ENCODE measurements at regions not wholly inside any gene's neighbourhood (a gene's known extent, or its start where the extent isn't known, plus 50 kb on each side); places are given as distances from the start of the nearest gene placed in this dataset.
A peak's percentile ranks its signal among the peaks of the same experiment; 100 is the strongest.

DNA sequence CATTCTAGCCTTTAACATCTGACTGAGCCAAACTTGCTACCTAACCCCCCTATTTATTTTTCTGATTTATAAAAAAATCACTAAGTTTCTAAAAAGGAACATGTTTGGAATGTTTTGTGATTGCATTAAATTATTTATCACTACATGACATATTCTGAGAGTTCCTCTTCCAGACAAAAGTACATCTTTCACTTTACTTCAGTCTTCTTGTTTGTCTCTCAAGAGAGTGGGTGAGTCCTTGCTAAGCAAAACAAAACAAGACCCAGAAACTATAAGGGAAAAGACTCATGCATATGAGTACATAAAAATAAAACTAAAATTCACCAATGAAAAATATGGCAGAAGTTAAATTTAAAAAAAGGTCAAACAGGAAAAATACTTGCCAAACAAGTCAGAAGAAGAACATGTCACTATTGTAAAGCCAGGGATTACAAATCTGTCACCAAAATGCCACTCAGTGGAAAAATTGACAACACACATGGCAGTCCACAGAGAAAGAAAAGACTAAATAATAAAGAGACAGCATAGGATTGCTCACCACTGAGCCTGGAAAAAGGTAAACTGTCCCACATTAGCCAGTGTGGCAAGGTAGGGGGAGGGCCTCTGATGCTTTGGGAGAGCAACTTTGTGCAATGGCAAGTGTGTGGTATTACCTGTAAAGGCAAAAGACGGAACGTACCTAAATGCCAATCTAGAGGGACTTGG, 166.7 kb upstream of the ZNF32 start:
- Mint-ChIP-seq H3K9me3 (ENCODE audit: low read depth) (no peaks in the 10 kb centered on the region), H3K27ac (peak overlapping the region; percentile 95), H3K27me3 (no peaks in the 10 kb centered on the region), H3K36me3 (no peaks in the 10 kb centered on the region), H3K4me3 (peak overlapping the region; percentile 81), H3K4me1 (ENCODE audit: low read depth) (peaks cover 61% of the 10 kb centered on the region)

DNA sequence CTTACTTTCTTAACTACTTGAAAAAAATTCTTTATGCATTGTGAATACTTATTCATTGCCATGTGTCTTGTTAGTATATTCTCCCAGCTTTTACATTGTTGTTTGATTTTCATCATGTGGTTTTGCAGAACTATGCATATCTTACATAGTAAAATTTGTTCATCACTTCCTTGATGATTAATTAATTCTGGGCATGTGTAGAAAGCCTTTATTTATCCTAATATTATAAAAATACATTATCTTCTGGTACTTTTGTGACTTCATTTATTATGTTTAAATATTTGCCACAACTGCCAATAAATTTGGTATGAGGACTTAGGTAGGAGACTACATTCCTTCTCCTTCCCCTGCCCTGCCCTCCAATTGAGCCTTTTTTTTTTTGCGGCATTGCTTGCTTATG, 166.0 kb upstream of the ZNF32 start:
- H3K9me3 Mint-ChIP-seq (ENCODE audit: low read depth) = no peaks in the 10 kb centered on the region
- H3K36me3 Mint-ChIP-seq = no peaks in the 10 kb centered on the region
- H3K27me3 Mint-ChIP-seq = no peaks in the 10 kb centered on the region
- H3K4me1 Mint-ChIP-seq (ENCODE audit: low read depth) = peaks cover 64% of the 10 kb centered on the region
- H3K4me3 Mint-ChIP-seq = no peak overlapping the region
- peak overlapping the region; percentile 95 for H3K27ac Mint-ChIP-seq

DNA sequence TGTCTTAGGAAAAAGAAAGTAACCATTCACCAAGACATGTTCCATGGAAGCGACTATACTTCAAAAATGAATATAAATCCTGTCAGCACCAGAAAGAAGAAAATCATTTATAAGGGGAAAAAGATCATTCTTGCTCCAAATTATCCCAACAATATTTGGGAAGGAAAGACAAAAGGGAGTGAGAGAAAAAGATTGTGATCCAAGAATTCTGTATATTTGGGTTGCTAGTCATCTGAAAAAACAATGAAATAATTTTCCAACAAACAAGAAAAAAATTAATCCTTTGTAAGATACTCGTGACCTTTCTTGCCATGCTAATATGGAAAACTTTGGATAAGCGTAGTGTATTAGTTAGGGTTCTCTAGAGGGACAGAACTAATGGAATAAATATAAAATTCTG, 163.2 kb upstream of the ZNF32 start:
- Mint-ChIP-seq H3K9me3 (ENCODE audit: low read depth) (no peaks in the 10 kb centered on the region), H3K4me3 (no peak overlapping the region), H3K27ac (no peak overlapping the region), H3K27me3 (no peaks in the 10 kb centered on the region), H3K4me1 (ENCODE audit: low read depth) (peaks cover 69% of the 10 kb centered on the region), H3K36me3 (no peaks in the 10 kb centered on the region)

DNA sequence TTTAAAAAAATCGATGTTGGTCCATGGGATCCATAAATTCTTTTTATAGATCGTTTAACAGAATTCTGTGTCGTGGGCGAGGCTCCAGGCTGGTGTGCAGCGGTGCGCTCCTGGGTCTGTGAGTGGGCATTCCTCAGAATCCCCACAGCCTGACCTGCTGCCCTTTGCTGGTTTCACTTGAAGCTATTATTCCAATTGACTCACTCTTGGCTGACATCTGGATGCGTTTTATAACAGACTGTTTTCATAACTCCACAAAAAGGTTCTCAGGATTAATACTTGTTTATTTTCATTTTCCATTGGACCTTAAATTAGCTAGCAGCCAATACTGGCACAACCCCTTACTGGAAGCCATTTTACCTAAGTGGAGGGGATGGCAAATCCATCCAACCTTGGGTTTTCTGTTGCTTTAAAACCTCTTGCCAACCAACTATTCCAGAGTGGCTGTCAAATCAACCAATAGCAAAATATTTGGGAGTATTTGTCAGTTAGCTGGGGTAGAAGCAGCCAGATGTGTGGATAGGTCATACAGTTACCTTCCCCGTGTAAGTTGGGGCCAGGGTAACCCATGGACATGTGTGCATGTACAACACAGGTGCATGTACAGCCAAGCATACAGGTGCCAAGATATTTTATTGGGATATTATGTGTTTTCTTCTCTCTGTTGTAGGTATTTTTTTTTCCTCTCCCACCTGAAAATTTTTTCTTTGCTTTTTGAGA, 160.7 kb upstream of the ZNF32 start:
- no peak overlapping the region for H3K27ac Mint-ChIP-seq

DNA sequence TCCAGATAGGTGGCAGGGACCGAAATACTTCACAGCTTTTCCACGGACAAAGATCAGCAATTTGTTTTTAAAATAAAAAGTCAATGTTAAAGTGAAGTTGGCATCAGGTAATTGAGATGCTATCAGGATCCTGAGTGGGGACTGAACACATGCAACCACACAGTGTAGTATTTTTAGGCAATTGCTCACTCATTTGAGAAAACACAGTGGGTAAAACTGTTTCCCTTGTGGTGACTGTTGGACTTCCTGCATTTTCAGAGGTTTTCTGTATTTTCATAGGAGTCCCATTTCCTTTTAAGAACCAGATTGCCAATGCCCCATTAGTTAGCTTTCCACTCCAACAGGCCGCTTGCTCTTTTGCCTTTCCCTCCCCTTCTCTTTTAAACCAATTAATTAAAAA, 159.5 kb upstream of the ZNF32 start:
- Mint-ChIP-seq H3K27me3 (no peaks in the 10 kb centered on the region), H3K27ac (peak overlapping the region; percentile 66), H3K4me1 (ENCODE audit: low read depth) (peaks cover 48% of the 10 kb centered on the region), H3K4me3 (peak overlapping the region; percentile 1), H3K9me3 (ENCODE audit: low read depth) (no peaks in the 10 kb centered on the region), H3K36me3 (no peaks in the 10 kb centered on the region)

More for the DNA sequence above, 160.7 kb upstream of the ZNF32 start:
- no peaks in the 10 kb centered on the region for H3K27me3 Mint-ChIP-seq
- H3K36me3 Mint-ChIP-seq = no peaks in the 10 kb centered on the region
- no peaks in the 10 kb centered on the region for H3K9me3 Mint-ChIP-seq (ENCODE audit: low read depth)
- peaks cover 50% of the 10 kb centered on the region for H3K4me1 Mint-ChIP-seq (ENCODE audit: low read depth)
- H3K4me3 Mint-ChIP-seq = no peak overlapping the region

DNA sequence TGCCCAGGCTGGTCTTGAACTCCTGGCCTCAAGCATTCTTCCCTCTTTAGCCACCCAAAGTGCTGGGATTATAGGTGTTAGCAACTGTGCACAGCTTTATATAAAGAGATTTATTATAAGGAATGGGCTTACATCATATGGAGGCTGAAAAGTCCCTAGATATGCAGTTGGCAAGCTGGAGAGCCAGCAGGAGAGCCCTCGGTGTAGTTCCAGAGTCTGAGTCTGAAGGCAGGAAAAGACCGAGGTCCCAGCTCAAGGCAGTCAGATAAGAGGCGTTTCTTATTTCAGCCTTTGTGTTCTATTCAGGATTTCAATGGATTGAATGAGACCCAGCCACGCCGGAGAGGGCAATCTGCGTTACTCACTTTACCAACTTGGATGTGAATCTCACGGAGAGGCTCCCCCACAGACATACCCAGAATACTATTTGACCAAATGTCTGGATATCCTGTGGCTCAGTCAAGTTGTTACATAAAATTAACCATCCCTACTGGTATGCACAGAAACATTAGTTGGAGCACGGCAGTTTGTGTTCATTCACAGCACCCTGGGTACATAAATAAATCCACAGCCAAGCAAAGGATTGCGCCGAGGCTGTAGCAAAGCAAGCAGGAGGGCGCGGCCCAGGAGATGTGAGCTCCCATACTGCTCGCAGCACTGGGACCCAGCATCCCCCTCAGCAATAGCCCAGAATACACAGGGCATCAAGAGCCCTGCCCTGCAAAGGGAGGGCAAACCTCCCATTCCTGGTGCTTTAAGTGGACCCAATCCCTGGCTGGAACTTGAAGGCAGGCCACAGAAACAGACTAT, 158.4 kb upstream of the ZNF32 start:
- no peak overlapping the region for H3K27ac Mint-ChIP-seq
- H3K9me3 Mint-ChIP-seq (ENCODE audit: low read depth) = no peaks in the 10 kb centered on the region
- H3K4me1 Mint-ChIP-seq (ENCODE audit: low read depth) = peaks cover 43% of the 10 kb centered on the region
- no peak overlapping the region for H3K4me3 Mint-ChIP-seq
- H3K36me3 Mint-ChIP-seq = no peaks in the 10 kb centered on the region
- H3K27me3 Mint-ChIP-seq = no peaks in the 10 kb centered on the region

DNA sequence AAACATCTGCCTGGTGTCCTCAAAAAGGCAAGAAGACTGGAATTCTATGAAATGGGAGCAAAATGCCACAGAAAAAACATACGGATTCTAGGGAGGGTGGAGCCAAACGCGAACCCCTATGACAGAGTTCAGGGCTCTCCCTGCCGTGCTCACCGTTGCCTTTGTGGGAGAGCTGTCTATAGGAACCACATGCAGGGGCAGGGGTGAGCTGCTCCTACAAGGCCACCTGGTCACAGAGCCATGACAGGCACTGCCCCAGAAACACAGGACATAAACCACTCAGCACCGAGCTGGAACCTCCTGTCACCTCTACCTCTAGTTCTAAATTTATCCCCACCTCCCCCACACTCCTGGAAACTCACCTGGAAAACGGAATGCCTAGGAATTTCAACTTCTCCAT, 155.1 kb upstream of the ZNF32 start:
- Mint-ChIP-seq H3K4me3 (no peak overlapping the region), H3K9me3 (ENCODE audit: low read depth) (no peaks in the 10 kb centered on the region), H3K27ac (no peak overlapping the region), H3K4me1 (ENCODE audit: low read depth) (peaks cover 27% of the 10 kb centered on the region), H3K27me3 (no peaks in the 10 kb centered on the region), H3K36me3 (peaks cover 4% of the 10 kb centered on the region)

DNA sequence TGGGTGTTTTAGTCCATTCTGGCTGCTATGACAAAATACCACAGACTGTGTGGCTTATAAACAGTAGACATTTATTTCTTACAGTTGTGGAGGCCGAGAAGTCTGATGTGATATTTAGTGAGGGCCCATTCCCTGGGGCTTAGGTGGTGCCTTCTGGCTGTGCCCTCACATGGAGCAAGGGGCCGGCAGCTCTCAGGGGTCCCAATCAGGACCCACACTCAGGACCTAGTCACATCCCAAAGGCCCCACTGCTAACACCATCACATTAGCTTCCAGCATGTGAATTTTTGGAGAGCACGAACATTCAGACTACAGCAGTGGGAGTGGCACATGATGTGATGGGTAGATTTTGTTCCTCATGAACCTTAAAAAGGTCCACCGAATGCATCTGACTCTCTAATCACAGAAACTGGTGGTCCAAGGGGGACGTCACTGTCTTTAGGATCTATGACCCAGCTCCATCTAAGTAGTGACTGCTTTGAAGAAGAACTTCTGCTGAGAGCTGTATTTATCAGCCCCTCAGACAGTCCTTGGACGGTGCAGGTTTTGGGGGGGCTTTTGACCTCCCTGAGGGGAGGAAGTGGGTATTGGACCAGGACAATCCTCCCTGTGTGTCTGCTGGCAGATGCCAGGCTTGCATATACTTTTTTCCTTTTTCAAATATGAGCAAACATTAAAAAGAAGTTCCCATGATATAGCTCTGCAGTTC, 154.5 kb upstream of the ZNF32 start:
- no peak overlapping the region for H3K27ac Mint-ChIP-seq
- H3K4me3 Mint-ChIP-seq = no peak overlapping the region
- peaks cover 22% of the 10 kb centered on the region for H3K4me1 Mint-ChIP-seq (ENCODE audit: low read depth)
- no peaks in the 10 kb centered on the region for H3K27me3 Mint-ChIP-seq
- H3K36me3 Mint-ChIP-seq = peaks cover 4% of the 10 kb centered on the region
- H3K9me3 Mint-ChIP-seq (ENCODE audit: low read depth) = no peaks in the 10 kb centered on the region

DNA sequence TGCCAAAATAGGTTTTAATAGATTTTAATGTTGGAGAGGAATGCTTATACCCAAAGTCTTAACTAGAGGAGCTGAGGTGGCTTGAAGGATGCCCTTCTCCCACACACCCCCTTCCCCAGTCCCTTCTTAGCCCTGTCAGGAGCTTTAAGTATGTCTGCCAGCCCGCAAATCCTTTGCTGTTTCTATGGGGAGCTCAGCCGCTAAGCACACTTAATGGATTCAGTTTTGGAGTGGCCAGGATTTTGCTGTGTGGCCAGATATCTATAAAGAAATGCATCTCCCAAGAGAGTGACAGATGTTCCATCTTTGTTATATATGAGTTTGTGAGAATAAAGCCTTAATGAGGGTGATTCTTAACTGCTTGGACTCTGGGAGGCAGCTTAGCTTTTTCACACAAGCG, 152.9 kb upstream of the ZNF32 start:
- Mint-ChIP-seq H3K36me3 (peaks cover 4% of the 10 kb centered on the region), H3K4me1 (ENCODE audit: low read depth) (peaks cover 10% of the 10 kb centered on the region), H3K27me3 (peaks cover 1% of the 10 kb centered on the region), H3K27ac (no peak overlapping the region), H3K4me3 (no peak overlapping the region), H3K9me3 (ENCODE audit: low read depth) (no peaks in the 10 kb centered on the region)

DNA sequence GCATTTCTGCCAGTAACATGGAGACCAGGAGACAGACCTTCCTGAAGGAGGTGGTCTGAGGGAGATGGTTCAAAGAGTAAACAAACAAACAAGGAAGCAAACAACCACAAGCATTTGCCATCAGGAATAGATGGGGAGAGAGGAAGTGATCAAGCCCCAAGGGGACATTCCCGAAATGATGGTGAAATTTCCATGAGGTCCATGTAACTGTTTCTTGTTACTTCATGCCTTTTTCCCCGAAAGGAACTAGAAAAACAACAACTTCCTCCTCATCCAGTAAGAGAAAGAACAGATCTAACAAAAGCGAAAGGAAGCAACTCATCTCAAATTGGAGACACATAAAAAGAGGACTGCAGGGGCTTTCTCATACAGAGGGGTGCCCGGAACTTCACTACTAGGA, 152.5 kb upstream of the ZNF32 start:
- Mint-ChIP-seq H3K4me1 (ENCODE audit: low read depth) (peaks cover 7% of the 10 kb centered on the region), H3K4me3 (no peak overlapping the region), H3K27ac (no peak overlapping the region), H3K9me3 (ENCODE audit: low read depth) (no peaks in the 10 kb centered on the region), H3K36me3 (peaks cover 4% of the 10 kb centered on the region), H3K27me3 (peaks cover 2% of the 10 kb centered on the region)

DNA sequence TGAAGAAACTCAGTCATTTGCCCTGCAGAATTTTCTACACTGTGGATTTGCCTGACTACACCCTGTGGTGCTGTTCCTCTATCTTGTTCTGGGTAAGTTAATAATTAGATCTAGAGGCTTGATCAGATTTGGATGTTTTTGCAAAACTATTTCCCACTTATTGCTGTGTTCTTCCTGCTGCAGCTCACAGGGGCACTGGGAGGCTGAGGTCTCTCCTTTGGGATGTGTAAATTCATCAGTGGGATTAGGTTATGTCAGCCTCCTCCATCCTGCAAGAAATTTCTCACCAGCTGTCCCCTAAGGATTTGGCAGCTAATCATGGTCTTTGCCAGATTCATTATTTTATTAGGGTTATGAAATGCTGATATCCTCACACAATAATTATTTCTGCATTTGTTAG, 148.1 kb upstream of the ZNF32 start:
- Mint-ChIP-seq H3K36me3 (peaks cover 4% of the 10 kb centered on the region), H3K4me1 (ENCODE audit: low read depth) (peaks cover 4% of the 10 kb centered on the region), H3K27ac (no peak overlapping the region), H3K27me3 (peaks cover 5% of the 10 kb centered on the region), H3K9me3 (ENCODE audit: low read depth) (no peaks in the 10 kb centered on the region), H3K4me3 (no peak overlapping the region)

DNA sequence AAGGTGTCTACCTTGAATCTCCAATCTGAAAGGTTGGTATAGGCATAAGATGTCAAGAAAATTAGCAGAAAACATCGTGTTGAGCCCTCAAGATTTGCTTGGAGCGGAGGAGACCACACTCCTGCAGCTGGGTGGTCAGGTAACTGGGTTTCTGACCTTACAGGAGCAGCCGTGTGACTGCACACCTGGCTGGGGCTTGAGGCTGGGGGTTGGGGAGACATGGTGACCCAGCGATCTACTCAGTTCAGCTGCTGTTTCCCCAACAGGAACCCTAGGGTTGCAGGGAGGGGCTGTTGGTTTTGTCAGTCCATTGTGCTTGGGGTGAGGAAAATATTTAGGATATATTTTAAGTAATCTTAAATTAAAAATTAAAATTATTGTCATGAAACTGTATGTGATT, 147.0 kb upstream of the ZNF32 start:
- H3K4me1 Mint-ChIP-seq (ENCODE audit: low read depth) = no peaks in the 10 kb centered on the region
- no peak overlapping the region for H3K4me3 Mint-ChIP-seq
- H3K36me3 Mint-ChIP-seq = peaks cover 4% of the 10 kb centered on the region
- peaks cover 5% of the 10 kb centered on the region for H3K27me3 Mint-ChIP-seq
- no peaks in the 10 kb centered on the region for H3K9me3 Mint-ChIP-seq (ENCODE audit: low read depth)
- no peak overlapping the region for H3K27ac Mint-ChIP-seq

DNA sequence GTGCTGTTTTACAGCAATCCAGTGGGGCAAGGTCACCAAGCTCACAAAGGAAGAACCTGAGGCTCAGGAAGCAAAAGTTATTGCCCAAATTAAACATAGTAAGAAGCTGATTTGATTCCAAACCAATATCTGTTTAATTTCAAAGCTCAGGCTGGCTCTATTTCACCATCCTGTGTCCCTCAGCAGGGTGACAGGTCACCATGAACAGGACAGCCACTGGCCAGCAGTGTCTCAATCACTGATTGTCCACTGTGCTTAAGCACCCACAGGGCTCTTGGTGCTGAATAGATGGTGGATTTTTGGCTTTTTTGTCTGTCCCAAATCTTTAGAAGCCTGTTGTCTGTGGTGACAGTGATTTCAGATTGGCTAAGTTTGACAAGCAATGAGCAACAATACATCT, 146.4 kb upstream of the ZNF32 start:
- no peak overlapping the region for H3K27ac Mint-ChIP-seq
- no peak overlapping the region for H3K4me3 Mint-ChIP-seq
- H3K36me3 Mint-ChIP-seq = peaks cover 4% of the 10 kb centered on the region
- H3K27me3 Mint-ChIP-seq = peaks cover 5% of the 10 kb centered on the region
- no peaks in the 10 kb centered on the region for H3K9me3 Mint-ChIP-seq (ENCODE audit: low read depth)
- no peaks in the 10 kb centered on the region for H3K4me1 Mint-ChIP-seq (ENCODE audit: low read depth)

DNA sequence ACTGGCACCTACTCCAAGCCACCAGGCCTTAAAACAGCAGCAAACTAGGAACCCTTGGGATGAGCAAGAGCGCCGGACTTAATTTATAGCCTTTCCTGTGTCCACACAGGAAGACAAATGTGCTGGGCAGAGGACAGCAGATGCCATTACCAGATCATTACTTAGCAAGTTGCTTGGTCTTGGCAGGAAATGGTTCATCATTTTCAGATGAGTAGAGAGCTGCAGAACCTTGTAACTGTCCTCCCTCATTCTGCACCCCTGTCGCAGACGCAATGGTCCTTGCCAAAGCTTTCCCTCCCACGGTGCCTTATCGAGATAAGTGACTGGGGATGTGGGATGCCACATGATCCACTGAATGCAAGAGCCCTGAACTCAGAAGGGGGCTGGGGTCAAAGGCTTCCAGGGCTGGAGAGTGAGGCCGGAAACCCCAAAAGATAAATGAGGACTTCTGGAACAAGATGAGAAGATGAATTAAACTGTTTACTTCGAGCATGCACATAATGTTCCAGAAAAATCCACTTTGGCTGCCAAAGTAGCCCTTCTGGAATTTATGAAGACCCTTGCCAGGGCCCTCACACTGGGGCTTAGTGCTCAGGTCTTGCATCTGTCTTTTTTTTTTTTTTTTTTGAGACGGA, 145.6 kb upstream of the ZNF32 start:
- H3K4me1 Mint-ChIP-seq (ENCODE audit: low read depth) = no peaks in the 10 kb centered on the region
- no peak overlapping the region for H3K27ac Mint-ChIP-seq
- no peaks in the 10 kb centered on the region for H3K9me3 Mint-ChIP-seq (ENCODE audit: low read depth)
- H3K4me3 Mint-ChIP-seq = no peak overlapping the region
- no peaks in the 10 kb centered on the region for H3K36me3 Mint-ChIP-seq
- peaks cover 5% of the 10 kb centered on the region for H3K27me3 Mint-ChIP-seq

Data from activated naive CD8-positive, alpha-beta T cell (primary cell).